NCI-H2107 treated with DMSO at 0.1 percent for 48 hours (cell line): ENCODE measurements at regions not wholly inside any gene's neighbourhood (a gene's known extent, or its start where the extent isn't known, plus 50 kb on each side); places are given as distances from the start of the nearest gene placed in this dataset.
A peak's percentile ranks its signal among the peaks of the same experiment; 100 is the strongest.

Experiments used
- DNase-seq: peaks from one replicate; lab custom pipeline; 2025; ENCODE audit not compliant: unreplicated experiment; lab: John Stamatoyannopoulos, UW

GRCh38 chr1:216925962-216926625 lies 202.9 kb upstream of the ESRRG start:
- no peak for DNase-seq

GRCh38 chr1:216924732-216925131 lies 201.5 kb upstream of the ESRRG start:
- no peak for DNase-seq

- no peak for DNase-seq
These were observed 200.4 kb upstream of the ESRRG start for GRCh38 chr1:216923601-216924000.

GRCh38 chr1:216922406-216922805 lies 199.2 kb upstream of the ESRRG start:
- DNase-seq, result no peak

GRCh38 chr1:216921866-216922265 lies 198.6 kb upstream of the ESRRG start:
- DNase-seq, result no peak

- DNase-seq, result peak; percentile 89
These were observed 196.1 kb upstream of the ESRRG start for GRCh38 chr1:216919060-216919970.

- no peak for DNase-seq
These were observed 193.7 kb upstream of the ESRRG start for GRCh38 chr1:216916890-216917438.

- DNase-seq, result no peak
These were observed 191.7 kb upstream of the ESRRG start for GRCh38 chr1:216914974-216915373.

- no peak for DNase-seq
These were observed 190.7 kb upstream of the ESRRG start for GRCh38 chr1:216913976-216914375.

- no peak for DNase-seq
These were observed 187.0 kb upstream of the ESRRG start for GRCh38 chr1:216910081-216910840.

GRCh38 chr1:216908126-216908525 lies 184.9 kb upstream of the ESRRG start:
- no peak for DNase-seq

- DNase-seq, result no peak
These were observed 183.9 kb upstream of the ESRRG start for GRCh38 chr1:216907100-216907499.

GRCh38 chr1:216905781-216906180 lies 182.6 kb upstream of the ESRRG start:
- no peak for DNase-seq

GRCh38 chr1:216905137-216905536 lies 181.9 kb upstream of the ESRRG start:
- DNase-seq, result no peak

GRCh38 chr1:216904471-216904870 lies 181.2 kb upstream of the ESRRG start:
- no peak for DNase-seq

- peak; percentile 57 for DNase-seq
These were observed 180.1 kb upstream of the ESRRG start for GRCh38 chr1:216903382-216903740.

GRCh38 chr1:216902669-216903381 lies 179.6 kb upstream of the ESRRG start:
- DNase-seq, result peak; percentile 84

GRCh38 chr1:216900116-216900620 lies 176.9 kb upstream of the ESRRG start:
- no peak for DNase-seq

GRCh38 chr1:216898801-216899200 lies 175.6 kb upstream of the ESRRG start:
- no peak for DNase-seq

GRCh38 chr1:216896146-216896545 lies 172.9 kb upstream of the ESRRG start:
- peak; percentile 16 for DNase-seq

GRCh38 chr1:216894494-216894893 lies 171.3 kb upstream of the ESRRG start:
- no peak for DNase-seq
